H1 (cell line): ENCODE measurements at regions not wholly inside any gene's neighbourhood (a gene's known extent, or its start where the extent isn't known, plus 50 kb on each side); places are given as distances from the start of the nearest gene placed in this dataset.

Experiments
- CTCF ChIA-PET: fragments of 300-600 bp; sonication (Branson Sonifier 250); formaldehyde crosslinking; loops from one replicate; lab custom pipeline; 2021; ENCODE audit not compliant: partially characterized antibody; lab: Charles Lee
- POLR2A ChIA-PET: fragments of 300-600 bp; sonication (Branson Sonifier 250); formaldehyde crosslinking; loops from one replicate; lab custom pipeline; 2021; ENCODE audit warnings: inconsistent platforms; ENCODE audit not compliant: partially characterized antibody; lab: Charles Lee
- DNase-seq, 2 experiments: peaks; one replicate each; pipeline versions ENCODE4 v3.0.0 to v3.0.0-alpha.2; 2010 to 2022; ENCODE audit warnings: low spot score in 2 of 2, low read depth in 1 of 2, mixed read lengths in 1 of 2
- FAIRE-seq: peaks from 2 replicates; lab custom pipeline; 2011; peaks lifted over from hg19 to GRCh38; lab: Jason Lieb, UNC
- H2AFZ ChIP-seq: 2 replicates; pipeline ENCODE4 v1.8.1; 2012; ENCODE audit warnings: low read length, inconsistent platforms
- H2AK5ac ChIP-seq: 2 replicates; pipeline ENCODE4 v1.6.1; 2013; ENCODE audit warnings: low read depth, low read length
- H2BK120ac ChIP-seq: replicated peaks from 2 replicates; pipeline ENCODE3; 2013; ENCODE audit warnings: low read depth, low read length, inconsistent platforms
- H2BK12ac ChIP-seq: 2 replicates; pipeline ENCODE4 v1.6.1; 2013; ENCODE audit warnings: low read depth, low read length
- H2BK15ac ChIP-seq: 2 replicates; pipeline ENCODE4 v1.6.1; 2013; ENCODE audit warnings: low read length
- H2BK20ac ChIP-seq: 2 replicates; pipeline ENCODE4 v1.6.1; 2013; ENCODE audit warnings: low read length
- H2BK5ac ChIP-seq: 2 replicates; pipeline ENCODE4 v1.6.1; 2013; ENCODE audit warnings: low read depth, low read length
- H3K14ac ChIP-seq: 2 replicates; pipeline ENCODE4 v1.6.1; 2013; ENCODE audit warnings: inconsistent platforms; ENCODE audit not compliant: insufficient read length
- H3K18ac ChIP-seq: 2 replicates; pipeline ENCODE4 v1.6.1; 2013; ENCODE audit warnings: low read length; ENCODE audit errors: extremely low read depth
- H3K23ac ChIP-seq: 2 replicates; pipeline ENCODE4 v1.6.1; 2013; ENCODE audit warnings: inconsistent platforms; ENCODE audit not compliant: insufficient read length
- H3K23me2 ChIP-seq: 2 replicates; pipeline ENCODE4 v1.6.1; 2013; ENCODE audit warnings: low read depth, low read length
- H3K27ac ChIP-seq: 2 replicates; pipeline ENCODE4 v1.6.1; 2011; ENCODE audit warnings: low read depth, low read length, inconsistent platforms
- H3K27me3 ChIP-seq, 4 experiments: replicated peaks in 1 of 4; 1 replicate in 1 of 4; 2 replicates in 3 of 4; pipeline versions ENCODE4 v1.6.1 to v1.8.1; 2011 to 2013; ENCODE audit warnings: low read length in 3 of 4, mild to moderate bottlenecking in 3 of 4, inconsistent platforms in 2 of 4, mixed read lengths in 2 of 4, moderate library complexity in 1 of 4; ENCODE audit not compliant: control insufficient read depth in 3 of 4, insufficient read depth in 3 of 4; ENCODE audit errors: extremely low read depth in 1 of 4
- H3K36me3 ChIP-seq, 4 experiments: 2 replicates each; pipeline versions ENCODE4 v1.6.1 to v1.8.1; 2011 to 2013; ENCODE audit warnings: mild to moderate bottlenecking in 4 of 4, low read length in 3 of 4, moderate library complexity in 2 of 4, control low read depth in 1 of 4, inconsistent platforms in 1 of 4; ENCODE audit not compliant: insufficient read depth in 4 of 4, control insufficient read depth in 2 of 4
- H3K4ac ChIP-seq: replicated peaks from 2 replicates; pipeline ENCODE3; 2013; ENCODE audit warnings: low read length, low read depth, mixed read lengths, inconsistent platforms; ENCODE audit not compliant: insufficient read length
- H3K4me1 ChIP-seq, 4 experiments: replicated peaks in 1 of 4; 1 replicate in 1 of 4; 2 replicates in 3 of 4; pipeline versions ENCODE4 v1.6.1 to v1.8.1; 2011 to 2013; ENCODE audit warnings: low read length in 3 of 4, inconsistent platforms in 2 of 4, mixed read lengths in 1 of 4; ENCODE audit not compliant: insufficient read depth in 4 of 4, control insufficient read depth in 3 of 4
- H3K4me2 ChIP-seq, 2 experiments: 2 replicates each; pipeline versions ENCODE4 v1.6.1 to v1.8.1; 2011 to 2013; ENCODE audit warnings: low read depth in 2 of 2, low read length in 2 of 2, control low read depth in 1 of 2, inconsistent platforms in 1 of 2, mild to moderate bottlenecking in 1 of 2; ENCODE audit not compliant: insufficient read depth in 1 of 2
- H3K4me3 ChIP-seq, 4 experiments: fragments of 200-600, 300-600 bp in 1 of 4; sonication (generic), shearing (Covaris generic), sonication (Bioruptor Twin) in 1 of 4; 2 replicates each; pipeline versions ENCODE4 v1.5.1 to v1.8.1; 2011 to 2016; ENCODE audit warnings: low read length in 4 of 4, low read depth in 3 of 4, control low read depth in 2 of 4, inconsistent platforms in 2 of 4, mild to moderate bottlenecking in 2 of 4, mixed read lengths in 1 of 4, moderate library complexity in 1 of 4; ENCODE audit not compliant: insufficient read depth in 2 of 4; ENCODE audit errors: extremely low read depth in 1 of 4
- H3K56ac ChIP-seq: replicated peaks from 2 replicates; pipeline ENCODE3; 2013; ENCODE audit warnings: low read depth, mild to moderate bottlenecking, mixed read lengths, low read length, inconsistent platforms; ENCODE audit not compliant: insufficient read length
- H3K79me1 ChIP-seq: 2 replicates; pipeline ENCODE4 v1.6.1; 2013; ENCODE audit warnings: low read depth, low read length, control low read depth
- H3K79me2 ChIP-seq, 2 experiments: 2 replicates each; pipeline versions ENCODE4 v1.6.1 to v1.8.1; 2012 to 2013; ENCODE audit warnings: low read length in 2 of 2, mild to moderate bottlenecking in 2 of 2, inconsistent platforms in 1 of 2; ENCODE audit not compliant: insufficient read depth in 2 of 2, control insufficient read depth in 1 of 2
- H3K9ac ChIP-seq, 4 experiments: replicated peaks in 1 of 4; 1 replicate in 1 of 4; 2 replicates in 3 of 4; pipeline versions ENCODE4 v1.6.1 to v1.8.1; 2011 to 2013; ENCODE audit warnings: low read depth in 3 of 4, low read length in 3 of 4, control low read depth in 2 of 4, mild to moderate bottlenecking in 2 of 4, moderate library complexity in 2 of 4, inconsistent platforms in 1 of 4; ENCODE audit errors: extremely low read depth in 1 of 4
- H3K9me3 ChIP-seq, 2 experiments: 2 replicates each; pipeline versions ENCODE4 v1.6.1 to v1.8.1; 2012 to 2013; ENCODE audit warnings: mild to moderate bottlenecking in 2 of 2, moderate library complexity in 2 of 2, control low read depth in 1 of 2, inconsistent platforms in 1 of 2, low read depth in 1 of 2, low read length in 1 of 2, mixed read lengths in 1 of 2; ENCODE audit not compliant: insufficient read depth in 2 of 2
- H4K20me1 ChIP-seq, 2 experiments: replicated peaks in 1 of 2; 2 replicates each; pipeline versions ENCODE3 to v1.8.1; 2011 to 2013; ENCODE audit warnings: inconsistent platforms in 2 of 2, low read length in 2 of 2, mild to moderate bottlenecking in 1 of 2; ENCODE audit not compliant: insufficient read depth in 2 of 2, control insufficient read depth in 1 of 2
- H4K5ac ChIP-seq: 2 replicates; pipeline ENCODE4 v1.6.1; 2013; ENCODE audit warnings: low read length, low read depth, mixed read lengths, inconsistent platforms; ENCODE audit not compliant: insufficient read length
- H4K8ac ChIP-seq: 2 replicates; pipeline ENCODE4 v1.8.0; 2013; ENCODE audit warnings: mild to moderate bottlenecking, moderate library complexity, low read length, inconsistent platforms; ENCODE audit not compliant: insufficient read depth; ENCODE audit errors: extremely low read depth
- H4K91ac ChIP-seq: replicated peaks from 2 replicates; pipeline ENCODE3; 2013; ENCODE audit warnings: low read length, mixed read lengths, inconsistent platforms; ENCODE audit not compliant: insufficient read length
- RXRA ChIP-seq: IDR thresholded peaks from 2 replicates; pipeline ENCODE4 v1.6.1; 2011; ENCODE audit warnings: low read depth, mild to moderate bottlenecking, low read length, moderate library complexity; ENCODE audit not compliant: insufficient read depth
- WGBS, 2 experiments: shearing (Covaris generic) in 1 of 2; methylation state at CpG; one replicate each; pipeline versions ENCODE4 v1.1.6 to v1.1.7; 2013 to 2015; ENCODE audit warnings: low lambda C conversion rate in 2 of 2, mixed read lengths in 2 of 2, inconsistent platforms in 1 of 2, low coverage in 1 of 2, missing lambda C conversion rate in 1 of 2; ENCODE audit not compliant: insufficient replicate concordance in 2 of 2, insufficient coverage in 1 of 2, insufficient read length in 1 of 2; ENCODE audit errors: extremely low coverage in 1 of 2, missing lambda C conversion rate in 1 of 2; 5-methylcytosine and 5-hydroxymethylcytosine counted together

DNA sequence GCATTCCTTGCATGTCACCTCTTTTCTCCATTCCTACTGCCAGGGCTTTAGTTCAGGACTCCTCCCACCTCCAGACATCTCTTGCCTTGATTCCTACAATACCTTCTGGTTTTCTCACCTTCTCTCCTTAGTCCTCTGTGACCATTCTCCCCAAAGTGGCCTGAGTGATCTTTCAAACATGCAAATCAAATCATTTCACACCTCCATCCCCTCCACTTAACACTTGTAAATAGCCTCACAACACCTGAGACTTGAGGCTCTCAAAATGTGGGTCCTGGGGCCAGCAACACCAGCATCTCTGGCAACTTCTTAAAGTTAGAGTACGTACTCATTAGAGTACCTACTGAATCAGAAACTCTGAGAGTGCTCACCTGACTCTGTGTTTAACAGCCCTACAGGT lies 68.4 kb downstream of the RTL9 start:
- no peak overlapping the region for H3K14ac ChIP-seq
- no peak overlapping the region for H3K9ac ChIP-seq
- no peak overlapping the region for H2AFZ ChIP-seq
- no peak overlapping the region for H4K8ac ChIP-seq
- H2BK20ac ChIP-seq, result no peak overlapping the region
- no peak overlapping the region for H2BK5ac ChIP-seq
- no peaks in the 10 kb centered on the region for H3K79me1 ChIP-seq
- POLR2A ChIA-PET, result no interaction called here
- H3K23me2 ChIP-seq, result no peaks in the 10 kb centered on the region
- H2BK12ac ChIP-seq, result no peak overlapping the region
- H3K79me2 ChIP-seq, result no peaks in the 10 kb centered on the region
- no peak overlapping the region for H2BK120ac ChIP-seq
- H3K4me3 ChIP-seq, result no peak overlapping the region
- H4K91ac ChIP-seq, result no peak overlapping the region
- H4K20me1 ChIP-seq, result no peaks in the 10 kb centered on the region
- H3K23ac ChIP-seq, result no peak overlapping the region
- H2AK5ac ChIP-seq, result no peak overlapping the region
- WGBS, 2 experiments, result 88% methylated on average over 1 of the region's 1 CpG; no CpG with 5 or more reads in 1 of the 2 experiments
- H3K27me3 ChIP-seq, result no peaks in the 10 kb centered on the region
- no peak overlapping the region for H4K5ac ChIP-seq
- H3K9me3 ChIP-seq, result no peaks in the 10 kb centered on the region
- no peak for FAIRE-seq
- no peak overlapping the region for H3K56ac ChIP-seq
- no peaks in the 10 kb centered on the region for H3K36me3 ChIP-seq
- H3K18ac ChIP-seq, result no peak overlapping the region
- CTCF ChIA-PET, result interaction anchor here (2.1 to 2.6 kb wide), 2 partner anchors 9 to 14 kb away, joined by 8 to 9 read pairs; no protein-coding TSS in a partner anchor
- H2BK15ac ChIP-seq, result no peak overlapping the region
- TF ChIP-seq RXRA, result no peak
- H3K4ac ChIP-seq, result no peak overlapping the region
- no peak overlapping the region for H3K27ac ChIP-seq
- H3K4me2 ChIP-seq, result no peak overlapping the region
- DNase-seq, result no peak
- peaks cover 0 to 2% (median 0%) of the 10 kb centered on the region in 4 experiments; a peak in 2 of 7 replicates for H3K4me1 ChIP-seq
